ENCODE measurements at regions not wholly inside any gene's neighbourhood (a gene's known extent, or its start where the extent isn't known, plus 50 kb on each side); places are given as distances from the start of the nearest gene placed in this dataset.

- Histone ChIP-seq H3K4me2 (ENCODE audit: low read length) (peak overlapping the region; percentile 76), H3K27ac (ENCODE audit: low read depth, low read length, poor library complexity, severe bottlenecking) (no peak overlapping the region), H2AFZ (ENCODE audit: low read length) (no peak overlapping the region), H3K79me2 (ENCODE audit: insufficient read depth, low read depth, low read length) (no peaks in the 10 kb centered on the region), H3K9me3 (ENCODE audit: low read length) (no peaks in the 10 kb centered on the region), H4K20me1 (ENCODE audit: insufficient read depth, low read length) (no peaks in the 10 kb centered on the region), H3K4me3 (ENCODE audit: low read depth, low read length, poor library complexity, severe bottlenecking) (peak overlapping the region; percentile 60), H3K4me1 (ENCODE audit: insufficient read depth, low read length, poor library complexity, severe bottlenecking) (no peaks in the 10 kb centered on the region), H3K9me2 (ENCODE audit: insufficient read depth, low read length) (no peaks in the 10 kb centered on the region), H3K36me3 (ENCODE audit: insufficient read depth, low read length) (no peaks in the 10 kb centered on the region)
- CTCF ChIA-PET (ENCODE audit: unreplicated experiment) = no interaction called here
- no TSS peak for BruUV-seq (replicated peaks)
- TF ChIP-seq EZH2phosphoT487 (IDR thresholded peaks at IDR 0.05; ENCODE audit: borderline replicate concordance, low read depth, low read length) = no peak
- TF ChIP-seq, protein P1, sequence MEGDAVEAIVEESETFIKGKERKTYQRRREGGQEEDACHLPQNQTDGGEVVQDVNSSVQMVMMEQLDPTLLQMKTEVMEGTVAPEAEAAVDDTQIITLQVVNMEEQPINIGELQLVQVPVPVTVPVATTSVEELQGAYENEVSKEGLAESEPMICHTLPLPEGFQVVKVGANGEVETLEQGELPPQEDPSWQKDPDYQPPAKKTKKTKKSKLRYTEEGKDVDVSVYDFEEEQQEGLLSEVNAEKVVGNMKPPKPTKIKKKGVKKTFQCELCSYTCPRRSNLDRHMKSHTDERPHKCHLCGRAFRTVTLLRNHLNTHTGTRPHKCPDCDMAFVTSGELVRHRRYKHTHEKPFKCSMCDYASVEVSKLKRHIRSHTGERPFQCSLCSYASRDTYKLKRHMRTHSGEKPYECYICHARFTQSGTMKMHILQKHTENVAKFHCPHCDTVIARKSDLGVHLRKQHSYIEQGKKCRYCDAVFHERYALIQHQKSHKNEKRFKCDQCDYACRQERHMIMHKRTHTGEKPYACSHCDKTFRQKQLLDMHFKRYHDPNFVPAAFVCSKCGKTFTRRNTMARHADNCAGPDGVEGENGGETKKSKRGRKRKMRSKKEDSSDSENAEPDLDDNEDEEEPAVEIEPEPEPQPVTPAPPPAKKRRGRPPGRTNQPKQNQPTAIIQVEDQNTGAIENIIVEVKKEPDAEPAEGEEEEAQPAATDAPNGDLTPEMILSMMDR (conservative IDR thresholded peaks at IDR 0.05; ENCODE audit: low read length) = peak; percentile 55; the same call in 1 of the 2 replicates
- DNase-seq (ENCODE audit: low spot score) = peak; percentile 49
- POLR2A ChIA-PET = no interaction called here
- intact Hi-C loops (cut with micrococcal nuclease; ENCODE audit: unreplicated experiment) = loop anchor here (10.0 kb wide), 1 partner anchor 79 kb away; no protein-coding TSS in a partner anchor
Observed at GRCh38 chr6:56843476-56844349, 111.2 kb upstream of the BEND6 start.

- H3K27ac ChIP-seq (ENCODE audit: low read depth, low read length, poor library complexity, severe bottlenecking) = no peak overlapping the region
- H3K9me2 ChIP-seq (ENCODE audit: insufficient read depth, low read length) = no peaks in the 10 kb centered on the region
- H2AFZ ChIP-seq (ENCODE audit: low read length) = no peak overlapping the region
- H3K4me3 ChIP-seq (ENCODE audit: low read depth, low read length, poor library complexity, severe bottlenecking) = peak overlapping the region; percentile 29
- H3K36me3 ChIP-seq (ENCODE audit: insufficient read depth, low read length) = no peaks in the 10 kb centered on the region
- ChIA-PET POLR2A (no interaction called here), CTCF (ENCODE audit: unreplicated experiment) (no interaction called here)
- no peaks in the 10 kb centered on the region for H3K79me2 ChIP-seq (ENCODE audit: insufficient read depth, low read depth, low read length)
- 0 out of 2 replicates have a peak, but pooled peaks have one; percentile 30 for TF ChIP-seq EZH2phosphoT487 (IDR thresholded peaks at IDR 0.05; ENCODE audit: borderline replicate concordance, low read depth, low read length)
- TF ChIP-seq, protein P1 (conservative IDR thresholded peaks at IDR 0.05; ENCODE audit: low read length) = no peak
- intact Hi-C loops (cut with micrococcal nuclease; ENCODE audit: unreplicated experiment) = loop anchor here (10.0 kb wide), 1 partner anchor 78 kb away; no protein-coding TSS in a partner anchor
- no peaks in the 10 kb centered on the region for H4K20me1 ChIP-seq (ENCODE audit: insufficient read depth, low read length)
- no peak for DNase-seq (ENCODE audit: low spot score)
- no TSS peak for BruUV-seq (replicated peaks)
- H3K4me1 ChIP-seq (ENCODE audit: insufficient read depth, low read length, poor library complexity, severe bottlenecking) = no peaks in the 10 kb centered on the region
- H3K9me3 ChIP-seq (ENCODE audit: low read length) = no peaks in the 10 kb centered on the region
- no peak overlapping the region for H3K4me2 ChIP-seq (ENCODE audit: low read length)
Observed at GRCh38 chr6:56842686-56843475, 112.0 kb upstream of the BEND6 start.

Measured in OCI-LY7 (cell line).